ENCODE measurements at regions not wholly inside any gene's neighbourhood (a gene's known extent, or its start where the extent isn't known, plus 50 kb on each side); places are given as distances from the start of the nearest gene placed in this dataset.

DNA sequence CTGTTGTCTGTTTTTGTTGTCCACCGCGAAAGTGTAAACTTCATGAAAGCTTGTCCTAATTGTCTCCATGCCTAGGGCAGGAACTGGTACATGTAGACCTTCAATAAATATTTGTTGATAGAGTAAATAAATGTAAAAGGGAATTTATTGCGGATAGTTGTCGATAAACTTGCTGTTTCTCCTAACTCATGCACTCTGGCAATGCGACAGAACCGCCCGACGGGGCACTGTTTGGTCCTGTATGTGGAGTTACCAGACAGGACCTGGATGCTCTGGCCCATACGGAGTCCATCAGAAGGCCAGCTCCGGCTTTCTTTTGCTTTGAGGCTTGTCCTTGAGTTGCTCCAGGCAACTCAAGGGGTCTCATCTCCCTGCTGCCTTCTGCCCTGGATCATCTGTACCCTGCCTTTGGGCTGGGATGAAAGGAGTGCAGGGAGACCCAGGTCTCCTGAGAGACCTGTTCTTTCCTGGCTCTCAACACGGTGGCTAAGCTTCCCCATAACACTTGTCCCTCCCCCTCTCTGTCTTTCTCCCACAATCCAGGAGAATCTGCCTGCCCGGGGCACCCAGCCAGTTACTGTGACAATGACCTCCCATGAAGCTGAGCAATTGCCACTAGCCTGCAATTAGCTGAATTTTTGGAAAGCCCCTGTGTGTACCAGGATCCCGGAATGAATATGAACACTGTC lies 149.5 kb upstream of the PTCH1 start:
- Mint-ChIP-seq H3K36me3 (ENCODE audit: low read depth) (no peaks in the 10 kb centered on the region), H3K27me3 (peaks cover 7% of the 10 kb centered on the region), H3K4me1 (ENCODE audit: low read depth) (no peaks in the 10 kb centered on the region), H3K27ac (no peak overlapping the region), H3K9me3 (no peaks in the 10 kb centered on the region), H3K4me3 (no peak overlapping the region)
- ChIA-PET POLR2A (no interaction called here), CTCF (no interaction called here)
- ATAC-seq (ENCODE audit: poor library complexity) (no peak), DNase-seq (no peak)
- Histone ChIP-seq H3K27me3 (ENCODE audit: control insufficient read depth in 1 of 2, insufficient read depth in 2 of 2, low read length in 2 of 2) (no peaks in the 10 kb centered on the region), H3K4me3 (ENCODE audit: low read length) (no peak overlapping the region), H3K4me1 (ENCODE audit: insufficient read depth, low read length) (no peaks in the 10 kb centered on the region), H3K9me3 (ENCODE audit: control insufficient read depth in 1 of 2, insufficient read depth in 1 of 2, low read length in 2 of 2) (no peaks in the 10 kb centered on the region), H3K27ac (ENCODE audit: low read depth in 1 of 2, low read length in 2 of 2) (no peak overlapping the region), H3K36me3 (ENCODE audit: insufficient read depth, low read length) (no peaks in the 10 kb centered on the region)
- TF ChIP-seq, protein P1, sequence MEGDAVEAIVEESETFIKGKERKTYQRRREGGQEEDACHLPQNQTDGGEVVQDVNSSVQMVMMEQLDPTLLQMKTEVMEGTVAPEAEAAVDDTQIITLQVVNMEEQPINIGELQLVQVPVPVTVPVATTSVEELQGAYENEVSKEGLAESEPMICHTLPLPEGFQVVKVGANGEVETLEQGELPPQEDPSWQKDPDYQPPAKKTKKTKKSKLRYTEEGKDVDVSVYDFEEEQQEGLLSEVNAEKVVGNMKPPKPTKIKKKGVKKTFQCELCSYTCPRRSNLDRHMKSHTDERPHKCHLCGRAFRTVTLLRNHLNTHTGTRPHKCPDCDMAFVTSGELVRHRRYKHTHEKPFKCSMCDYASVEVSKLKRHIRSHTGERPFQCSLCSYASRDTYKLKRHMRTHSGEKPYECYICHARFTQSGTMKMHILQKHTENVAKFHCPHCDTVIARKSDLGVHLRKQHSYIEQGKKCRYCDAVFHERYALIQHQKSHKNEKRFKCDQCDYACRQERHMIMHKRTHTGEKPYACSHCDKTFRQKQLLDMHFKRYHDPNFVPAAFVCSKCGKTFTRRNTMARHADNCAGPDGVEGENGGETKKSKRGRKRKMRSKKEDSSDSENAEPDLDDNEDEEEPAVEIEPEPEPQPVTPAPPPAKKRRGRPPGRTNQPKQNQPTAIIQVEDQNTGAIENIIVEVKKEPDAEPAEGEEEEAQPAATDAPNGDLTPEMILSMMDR (IDR thresholded peaks at IDR 0.05): no peak
- intact Hi-C loops (cut with DNase I, micrococcal nuclease): no loop called here

GRCh38 chr9:95653246-95653645 lies 136.5 kb upstream of the PTCH1 start:
- Mint-ChIP-seq H3K27me3 (peaks cover under 1% of the 10 kb centered on the region), H3K4me1 (ENCODE audit: low read depth) (no peaks in the 10 kb centered on the region), H3K4me3 (no peak overlapping the region), H3K36me3 (ENCODE audit: low read depth) (no peaks in the 10 kb centered on the region), H3K9me3 (no peaks in the 10 kb centered on the region), H3K27ac (no peak overlapping the region)
- no peak overlapping the region for H3K27ac ChIP-seq (ENCODE audit: low read depth in 1 of 2, low read length in 2 of 2)
- ChIA-PET CTCF (no interaction called here), POLR2A (no interaction called here)
- H3K36me3 ChIP-seq (ENCODE audit: insufficient read depth, low read length): no peaks in the 10 kb centered on the region
- intact Hi-C loops (cut with DNase I, micrococcal nuclease): no loop called here
- TF ChIP-seq, protein P1 (IDR thresholded peaks at IDR 0.05): no peak
- no peak for ATAC-seq (ENCODE audit: poor library complexity)
- no peaks in the 10 kb centered on the region for H3K27me3 ChIP-seq (ENCODE audit: control insufficient read depth in 1 of 2, insufficient read depth in 2 of 2, low read length in 2 of 2)
- no peak overlapping the region for H3K4me3 ChIP-seq (ENCODE audit: low read length)
- H3K4me1 ChIP-seq (ENCODE audit: insufficient read depth, low read length): no peaks in the 10 kb centered on the region
- H3K9me3 ChIP-seq (ENCODE audit: control insufficient read depth in 1 of 2, insufficient read depth in 1 of 2, low read length in 2 of 2): no peaks in the 10 kb centered on the region
- DNase-seq: no peak

- Histone ChIP-seq H3K36me3 (ENCODE audit: insufficient read depth, low read length) (no peaks in the 10 kb centered on the region), H3K9me3 (ENCODE audit: control insufficient read depth in 1 of 2, insufficient read depth in 1 of 2, low read length in 2 of 2) (no peaks in the 10 kb centered on the region), H3K4me3 (ENCODE audit: low read length) (no peak overlapping the region), H3K27me3 (ENCODE audit: control insufficient read depth in 1 of 2, insufficient read depth in 2 of 2, low read length in 2 of 2) (no peaks in the 10 kb centered on the region), H3K4me1 (ENCODE audit: insufficient read depth, low read length) (no peaks in the 10 kb centered on the region), H3K27ac (ENCODE audit: low read depth in 1 of 2, low read length in 2 of 2) (no peak overlapping the region)
- Mint-ChIP-seq H3K9me3 (peaks cover 4% of the 10 kb centered on the region), H3K27ac (no peak overlapping the region), H3K36me3 (ENCODE audit: low read depth) (no peaks in the 10 kb centered on the region), H3K4me1 (ENCODE audit: low read depth) (no peaks in the 10 kb centered on the region), H3K27me3 (no peaks in the 10 kb centered on the region), H3K4me3 (no peak overlapping the region)
- TF ChIP-seq, protein P1 (IDR thresholded peaks at IDR 0.05): no peak
- intact Hi-C loops (cut with DNase I, micrococcal nuclease): no loop called here
- CTCF ChIA-PET: no interaction called here
- DNase-seq (no peak), ATAC-seq (ENCODE audit: poor library complexity) (no peak)
- POLR2A ChIA-PET: no interaction called here
Measured at GRCh38 chr9:95650720-95651119, 133.9 kb upstream of the PTCH1 start.
